NCI-H510A (cell line): ENCODE measurements at regions not wholly inside any gene's neighbourhood (a gene's known extent, or its start where the extent isn't known, plus 50 kb on each side); places are given as distances from the start of the nearest gene placed in this dataset.
"Not testable (repeated sequence)": the region's sequence is repeated elsewhere in the genome, so short reads cannot be mapped to it uniquely, and the experiment has no call there.

Source experiments
- DNase-seq: peaks from one replicate; lab custom pipeline; 2025; lab: John Stamatoyannopoulos, UW

DNA sequence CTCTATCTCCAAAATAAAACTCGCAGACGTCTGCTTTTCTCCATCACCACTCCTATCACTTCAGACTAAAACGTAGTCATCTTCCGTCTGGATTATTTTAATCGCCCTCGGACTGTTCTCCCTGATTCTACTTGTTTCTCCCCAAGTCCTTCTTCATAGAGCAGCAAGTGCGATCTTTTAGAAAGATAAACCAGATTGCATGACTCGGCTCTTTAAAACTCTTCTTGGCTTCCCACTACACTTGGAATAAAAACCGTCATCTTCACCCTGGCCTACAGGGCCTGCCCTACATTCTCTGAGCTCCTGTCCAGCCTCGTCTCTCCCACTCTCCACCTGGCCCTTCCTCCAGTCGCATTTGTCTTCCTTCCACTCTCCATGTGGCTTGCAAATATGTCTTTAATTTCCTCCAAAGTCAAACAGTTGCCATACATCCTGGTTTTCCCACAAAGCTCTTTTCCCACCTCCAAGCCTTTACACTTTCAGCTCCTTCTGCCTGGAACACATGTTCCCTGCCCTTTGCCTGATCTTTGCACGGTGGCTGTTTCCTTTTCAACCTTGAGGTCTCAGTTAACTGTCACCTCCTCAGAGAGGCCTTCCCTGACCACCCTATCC is 70.5 kb upstream of the DHX40 start:
- no peak for DNase-seq

DNA sequence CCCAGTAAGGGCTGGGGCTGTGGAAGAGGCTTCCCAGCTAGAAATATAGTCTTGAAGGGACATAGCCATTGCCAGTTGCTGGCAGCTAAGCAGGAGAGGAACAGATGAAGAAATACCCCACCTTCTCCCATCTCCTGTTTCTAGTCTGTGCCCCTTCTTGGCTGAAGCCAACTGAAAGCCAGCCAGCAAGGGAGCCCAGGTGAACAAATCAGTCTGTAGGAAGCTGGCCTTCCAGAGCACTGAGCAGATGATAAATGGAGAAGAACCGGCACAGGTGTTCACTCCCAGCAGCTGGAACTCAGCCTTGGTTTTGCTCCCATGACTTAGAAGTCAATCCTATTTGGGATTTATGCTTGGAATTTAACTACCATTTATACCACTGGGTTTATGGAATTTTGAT is 69.2 kb upstream of the DHX40 start:
- no peak for DNase-seq

DNA sequence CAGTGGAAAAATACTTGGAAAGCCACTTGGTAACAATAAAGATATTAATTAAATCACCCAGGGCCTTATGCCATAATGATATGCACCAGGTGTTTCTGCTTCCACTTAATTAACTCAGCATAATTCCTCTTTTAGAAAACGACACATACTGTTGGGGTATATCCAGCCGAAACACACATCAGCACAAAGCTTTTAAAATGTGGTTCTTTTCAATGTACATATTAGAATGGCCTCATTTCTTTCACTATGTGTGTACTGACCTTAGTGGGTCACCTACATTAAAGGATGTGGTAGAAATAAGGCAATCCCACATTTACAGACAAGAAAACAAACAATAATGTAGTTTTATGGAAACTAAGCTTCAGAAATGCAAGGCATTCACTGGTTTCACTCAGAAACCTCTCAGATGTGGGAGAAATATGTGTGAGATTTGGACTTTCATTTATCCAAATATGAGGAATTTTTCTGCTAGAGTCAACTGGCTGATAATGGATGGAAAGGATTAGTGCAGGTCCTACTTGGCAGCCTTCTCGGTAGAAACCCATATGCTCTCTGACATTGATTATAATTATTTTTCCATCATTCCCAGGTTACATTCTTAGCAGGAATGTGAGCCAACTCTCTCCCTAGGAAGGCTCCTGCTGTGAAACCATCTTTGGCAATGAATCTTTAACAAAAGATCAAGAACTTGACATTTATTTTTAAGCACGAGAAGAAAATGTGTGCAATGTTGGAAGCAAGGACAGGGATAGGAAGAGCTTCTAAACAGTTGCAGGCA is 66.7 kb upstream of the DHX40 start:
- DNase-seq, result no peak

DNA sequence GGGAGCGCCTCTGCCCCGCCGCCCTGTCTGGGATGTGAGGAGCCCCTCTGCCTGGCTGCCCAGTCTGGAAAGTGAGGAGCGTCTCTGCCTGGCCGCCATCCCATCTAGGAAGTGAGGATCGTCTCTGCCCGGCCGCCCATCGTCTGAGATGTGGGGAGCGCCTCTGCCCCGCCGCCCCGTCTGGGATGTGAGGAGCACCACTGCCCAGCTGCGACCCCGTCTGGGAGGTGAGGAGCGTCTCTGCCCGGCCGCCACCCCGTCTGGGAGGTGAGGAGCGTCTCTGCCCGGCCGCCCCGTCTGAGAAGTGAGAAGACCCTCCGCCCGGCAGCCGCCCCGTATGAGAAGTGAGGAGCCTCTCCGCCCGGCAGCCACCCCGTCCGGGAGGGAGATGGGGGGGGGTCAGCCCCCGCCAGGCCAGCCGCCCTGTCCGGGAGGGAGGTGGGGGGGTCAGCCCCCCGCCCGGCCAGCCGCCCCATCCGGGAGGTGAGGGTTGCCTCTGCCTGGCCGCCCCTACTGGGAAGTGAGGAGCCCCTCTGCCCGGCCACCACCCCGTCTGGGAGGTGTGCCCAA is 65.2 kb upstream of the DHX40 start:
- not testable (repeated sequence) for DNase-seq

DNA sequence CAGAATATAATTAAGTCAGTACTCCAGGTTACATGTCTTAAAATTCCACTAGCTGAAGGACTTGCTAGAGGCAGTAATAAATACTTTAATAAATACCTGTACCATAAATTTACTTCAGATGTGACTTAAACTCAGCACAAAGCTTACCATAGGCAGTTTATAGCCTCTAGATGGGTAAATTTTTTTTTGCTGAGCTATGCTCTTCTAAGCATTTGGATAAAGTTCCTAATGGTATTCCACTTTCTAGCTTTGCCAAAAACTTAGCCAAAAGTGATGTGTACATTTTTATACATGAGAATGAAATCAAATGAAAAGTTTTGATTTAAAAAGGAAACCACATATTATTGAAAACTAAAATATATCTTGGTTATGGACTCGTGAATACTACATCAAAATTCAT is 63.7 kb upstream of the DHX40 start:
- DNase-seq, result no peak

DNA sequence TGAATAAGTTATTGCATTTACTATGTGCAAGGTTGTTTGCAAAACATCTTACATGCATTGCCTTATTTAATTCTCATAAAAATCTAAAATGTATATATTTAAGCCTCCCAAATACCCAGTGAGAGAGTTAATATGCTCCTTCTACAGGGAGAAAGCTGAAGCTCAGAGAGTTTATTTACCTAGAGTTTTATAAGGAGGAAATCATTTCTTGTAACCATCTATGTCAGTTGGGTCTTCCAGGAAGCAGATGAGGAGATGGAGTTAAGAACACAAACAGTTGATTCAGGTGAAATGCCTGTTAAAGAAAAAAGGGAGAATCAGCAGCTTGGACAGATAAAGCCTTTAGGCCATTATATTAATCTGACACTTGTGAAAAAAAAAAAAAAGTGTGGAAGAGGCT is 62.6 kb upstream of the DHX40 start:
- no peak for DNase-seq

DNA sequence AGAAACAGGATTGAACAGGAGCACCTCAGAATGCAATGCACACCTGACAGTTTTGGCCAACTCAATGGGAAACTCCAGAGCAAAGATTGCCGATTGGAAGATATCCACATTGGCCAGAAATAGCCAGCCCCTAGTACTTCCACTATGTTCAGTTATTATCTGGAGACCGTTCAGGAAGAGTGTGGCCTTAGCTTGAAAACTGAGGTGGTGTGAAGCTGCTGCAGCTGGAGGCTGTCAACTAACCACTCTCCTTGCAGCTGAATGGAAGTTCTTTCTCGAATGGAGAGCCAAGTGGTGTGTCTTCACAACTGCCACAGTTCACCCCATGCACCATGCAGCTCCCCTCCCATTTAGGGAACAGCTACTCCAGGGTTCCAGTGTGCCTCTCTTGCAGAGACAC is 61.9 kb upstream of the DHX40 start:
- DNase-seq, result no peak

DNA sequence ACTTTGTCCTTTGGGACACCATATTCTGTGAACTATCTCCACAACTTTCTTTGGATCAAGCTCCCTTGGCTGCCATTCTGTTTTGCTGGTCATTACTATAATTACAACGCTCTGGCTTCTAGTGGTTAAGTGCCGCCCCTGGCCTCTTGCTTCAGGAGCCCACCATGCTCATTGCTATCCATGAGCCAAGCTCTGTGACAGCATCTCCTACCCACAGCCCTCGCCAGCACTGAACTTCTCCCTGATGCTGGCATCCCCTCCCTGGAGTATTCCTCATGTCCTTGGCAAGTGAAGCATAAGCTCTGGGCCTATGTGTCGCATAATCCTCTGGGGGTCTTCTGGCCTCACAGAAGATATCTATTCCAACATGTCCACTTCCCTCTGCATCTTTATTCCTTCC is 60.6 kb upstream of the DHX40 start:
- DNase-seq, result no peak

DNA sequence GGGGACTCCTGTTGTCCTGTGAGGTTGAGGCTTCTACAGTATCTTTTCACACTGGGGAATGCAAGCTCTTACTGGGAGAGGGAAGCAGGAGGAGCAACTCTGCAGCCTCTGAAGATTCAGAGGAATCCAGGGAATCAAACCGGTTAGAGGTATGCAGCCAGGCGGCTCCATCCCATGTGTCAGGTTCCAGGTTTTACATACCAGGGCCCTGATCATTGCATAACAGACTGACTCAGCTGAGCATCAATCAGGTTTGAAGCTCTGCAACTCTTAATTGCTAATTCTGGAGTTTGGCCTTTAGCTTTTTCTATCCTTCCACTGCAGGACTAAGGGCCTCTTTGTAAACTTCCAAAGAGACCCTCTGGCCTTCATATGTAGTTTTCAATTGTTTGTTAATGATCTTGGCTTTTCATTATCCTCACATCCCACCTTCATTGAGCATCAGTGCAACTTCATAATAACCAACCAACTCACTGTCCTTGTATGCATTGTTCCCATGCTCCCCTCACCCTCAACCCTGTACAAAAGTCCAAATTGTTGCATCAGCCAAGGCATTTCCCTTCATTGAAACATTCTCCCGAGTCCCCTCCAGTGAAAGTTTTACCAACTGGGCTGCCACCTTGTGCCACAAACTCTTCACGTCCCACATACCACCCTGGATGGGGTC is 59.7 kb upstream of the DHX40 start:
- DNase-seq, result no peak

DNA sequence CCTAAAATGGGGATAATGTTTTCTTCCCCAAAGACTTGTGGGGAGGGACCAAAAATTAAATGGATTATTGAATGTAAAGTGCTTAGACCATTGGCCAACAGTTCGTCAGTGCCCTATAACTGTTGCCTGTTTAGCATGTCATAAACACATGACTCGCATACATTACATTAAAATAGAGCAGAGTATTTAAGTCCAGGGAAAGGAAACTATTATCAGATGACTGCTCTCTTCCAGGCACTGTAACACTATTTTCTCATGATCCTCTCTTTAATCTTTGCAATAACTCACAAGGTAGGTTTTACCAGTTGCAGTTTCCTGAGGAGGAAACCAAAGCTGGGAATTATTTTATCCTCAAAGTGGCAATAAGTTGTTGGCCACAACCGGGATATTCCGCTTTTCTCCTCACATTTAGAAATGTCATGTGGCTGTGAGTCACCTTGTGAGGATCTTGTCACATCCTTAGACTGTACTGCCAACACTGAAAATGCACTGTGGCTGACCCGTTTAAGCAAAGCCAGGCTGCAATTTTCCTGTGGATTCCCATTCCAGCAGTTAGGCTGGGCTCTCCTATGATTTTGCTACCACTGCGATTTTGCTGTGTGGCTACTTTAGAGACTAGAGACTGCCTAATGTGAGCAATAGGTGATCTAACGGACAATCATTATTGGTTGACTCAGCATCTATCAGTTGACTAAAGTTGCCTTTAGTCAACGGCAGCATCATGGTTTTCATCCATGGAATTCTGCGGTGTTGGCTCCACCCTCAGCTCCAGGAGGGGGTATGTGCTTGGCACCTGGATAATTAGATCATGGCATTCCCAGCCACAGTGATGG is 58.3 kb upstream of the DHX40 start:
- no peak for DNase-seq

DNA sequence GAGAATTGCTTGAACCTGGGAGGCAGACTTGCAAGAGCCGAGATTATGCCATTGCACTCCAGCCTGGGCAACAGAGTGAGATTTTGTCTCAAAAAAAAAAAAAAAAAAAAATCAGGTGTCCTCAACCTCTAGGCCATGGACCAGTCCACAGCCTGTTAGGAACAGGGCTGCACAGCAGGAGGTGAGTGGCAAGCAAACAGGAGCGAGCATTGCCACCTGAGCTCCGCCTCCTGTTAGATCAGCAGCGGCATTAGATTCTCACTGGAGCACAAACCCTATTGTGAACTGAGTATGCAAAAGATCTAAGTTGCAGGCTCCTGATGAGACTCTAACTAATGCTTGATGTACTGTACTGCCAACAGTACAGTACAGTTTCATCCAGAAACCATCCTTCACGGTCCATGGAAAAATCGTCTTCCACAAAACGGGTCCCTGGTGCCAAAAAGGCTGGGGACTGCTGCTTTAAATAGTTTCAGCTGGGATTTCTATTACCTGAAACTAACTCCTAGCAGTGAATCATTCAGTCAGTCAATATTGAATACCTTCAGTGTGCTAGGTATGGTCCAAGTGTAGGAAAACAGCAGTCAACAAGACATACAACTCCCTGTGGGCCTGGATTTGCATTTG is 56.3 kb upstream of the DHX40 start:
- DNase-seq, result peak; percentile 67

DNA sequence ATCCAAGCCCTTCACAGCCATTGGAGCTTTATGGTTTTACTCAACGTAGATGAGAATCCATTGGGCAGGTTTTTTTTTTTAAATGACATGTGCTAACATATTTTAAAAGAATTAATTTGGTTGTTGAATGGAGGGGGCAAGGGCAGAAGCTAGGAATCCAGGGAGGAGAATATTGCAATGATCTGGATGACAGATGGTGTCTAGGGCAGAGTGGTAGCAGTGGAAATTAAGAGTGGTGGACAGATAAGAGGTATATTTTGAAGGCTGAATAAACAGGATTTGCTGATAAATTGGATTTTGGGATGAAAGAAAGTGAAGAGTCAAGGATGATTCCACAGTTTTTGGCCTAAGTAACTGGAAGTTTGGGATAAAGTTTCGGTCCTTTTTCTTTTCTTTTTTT is 54.8 kb upstream of the DHX40 start:
- DNase-seq, result no peak

DNA sequence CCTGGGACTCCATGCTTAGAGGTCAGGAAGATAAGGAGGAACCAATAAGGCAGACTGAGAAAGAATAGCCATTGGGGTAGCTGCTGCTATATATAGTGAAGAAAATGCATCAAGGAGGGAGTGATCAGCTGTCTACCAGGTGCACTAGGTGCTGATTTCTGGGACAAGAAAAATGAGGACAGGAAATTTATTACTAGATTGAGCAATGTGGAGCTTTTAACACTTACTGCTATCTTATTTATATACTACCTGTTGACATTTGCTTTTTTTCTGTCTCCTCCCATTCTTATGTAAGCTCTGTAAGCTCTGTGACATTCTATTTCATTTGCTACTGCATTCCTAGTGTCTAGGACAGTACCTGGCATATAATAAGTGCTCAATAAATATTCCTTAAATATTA is 53.7 kb upstream of the DHX40 start:
- DNase-seq, result no peak

DNA sequence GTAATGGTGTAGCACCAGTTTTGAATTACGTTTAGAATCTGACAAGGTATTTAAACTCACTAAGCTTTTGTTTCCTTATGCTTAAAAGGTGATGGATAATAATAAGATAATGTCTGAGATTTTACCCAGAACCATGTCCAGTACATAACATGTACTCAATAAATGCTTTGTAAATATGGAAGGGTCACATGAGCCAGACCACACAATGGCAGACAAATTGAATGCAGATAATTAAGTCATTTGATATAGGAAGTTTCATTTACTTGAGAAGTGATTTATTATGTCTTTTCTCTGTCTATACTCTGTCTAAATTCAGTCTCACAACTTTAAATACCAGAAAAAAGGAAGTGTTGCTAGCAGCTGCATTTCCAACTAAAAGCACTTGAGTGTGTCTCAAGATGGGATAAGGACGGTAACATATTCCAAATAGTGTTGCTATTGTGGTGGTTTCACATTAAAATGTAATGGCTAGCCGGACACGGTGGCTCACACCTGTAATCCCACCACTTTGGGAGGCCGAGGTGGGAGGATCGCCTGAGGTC is 52.5 kb upstream of the DHX40 start:
- DNase-seq, result no peak

DNA sequence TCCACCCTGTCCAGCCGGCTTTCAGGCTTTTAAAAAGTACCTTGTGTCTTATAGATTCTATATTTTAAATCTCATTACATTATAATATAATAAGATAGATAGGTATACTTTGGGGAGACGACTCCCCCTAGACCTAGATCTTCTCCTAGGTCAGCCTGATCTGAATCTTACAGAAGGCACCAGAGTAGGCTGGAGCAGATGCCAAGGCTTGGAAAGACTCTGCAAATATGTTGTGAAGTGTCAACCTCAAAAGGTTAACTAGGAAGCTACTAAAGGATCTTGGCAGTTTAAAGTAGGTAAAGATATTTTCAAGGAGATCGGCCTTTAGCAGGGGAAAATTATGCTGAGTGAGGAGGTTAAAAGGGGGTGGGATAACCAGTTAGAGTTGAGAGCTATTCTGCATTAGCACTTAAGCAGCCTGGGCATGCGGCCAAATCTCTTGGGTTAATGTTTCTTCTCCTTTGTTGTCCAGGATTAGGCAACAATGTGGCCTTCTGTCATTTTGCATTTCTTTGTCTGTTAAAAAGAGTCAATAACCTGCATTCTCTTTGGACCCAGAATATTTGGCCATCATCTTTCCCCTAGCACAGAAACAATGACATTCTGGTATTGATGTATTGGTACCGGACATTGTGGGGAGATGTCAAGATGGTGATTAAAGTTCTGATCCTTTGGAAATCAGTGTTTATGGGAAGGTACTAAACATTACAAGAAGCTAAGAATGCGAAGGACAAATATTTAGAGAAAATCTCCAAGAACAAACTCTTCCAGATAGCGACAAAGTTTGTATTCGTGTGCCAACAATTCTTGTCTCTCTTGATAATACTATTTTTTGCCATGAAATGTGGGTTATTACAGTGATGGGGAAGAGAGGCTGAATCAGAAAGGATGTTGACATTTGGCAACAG is 51.2 kb upstream of the DHX40 start:
- DNase-seq, result peak; percentile 89
